NCI-H1048 (cell line): ENCODE measurements at regions not wholly inside any gene's neighbourhood (a gene's known extent, or its start where the extent isn't known, plus 50 kb on each side); places are given as distances from the start of the nearest gene placed in this dataset.
"Not testable (repeated sequence)": the region's sequence is repeated elsewhere in the genome, so short reads cannot be mapped to it uniquely, and the experiment has no call there.

Experiments
- DNase-seq: peaks from one replicate; lab custom pipeline; 2025; lab: John Stamatoyannopoulos, UW

DNA sequence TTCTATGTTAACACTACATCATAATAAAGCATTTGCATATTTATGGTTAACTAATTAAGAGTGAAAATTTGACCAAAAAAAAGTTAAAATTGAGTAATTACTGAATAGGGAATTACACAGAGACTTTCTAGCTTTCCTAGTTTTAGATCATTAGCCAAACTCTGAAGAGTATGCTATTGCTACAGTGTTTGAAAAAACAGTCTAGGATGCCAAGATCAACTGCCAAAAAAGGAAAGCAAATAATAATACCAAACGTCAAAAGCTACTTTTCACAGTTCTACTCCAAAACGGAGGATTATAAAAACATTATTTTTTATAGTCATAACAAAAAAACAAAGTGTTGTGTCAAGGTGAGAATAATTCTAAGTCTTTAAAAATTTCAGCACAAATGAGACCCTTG, 359.8 kb upstream of the CTSO start:
- no peak for DNase-seq

GRCh38 chr4:156312261-156312847, 358.7 kb upstream of the CTSO start:
- DNase-seq = no peak

GRCh38 chr4:156309031-156309430, 355.4 kb upstream of the CTSO start:
- DNase-seq = no peak

GRCh38 chr4:156303708-156304107, 350.0 kb upstream of the CTSO start:
- no peak for DNase-seq

GRCh38 chr4:156298230-156298629, 344.6 kb upstream of the CTSO start:
- DNase-seq = no peak

DNA sequence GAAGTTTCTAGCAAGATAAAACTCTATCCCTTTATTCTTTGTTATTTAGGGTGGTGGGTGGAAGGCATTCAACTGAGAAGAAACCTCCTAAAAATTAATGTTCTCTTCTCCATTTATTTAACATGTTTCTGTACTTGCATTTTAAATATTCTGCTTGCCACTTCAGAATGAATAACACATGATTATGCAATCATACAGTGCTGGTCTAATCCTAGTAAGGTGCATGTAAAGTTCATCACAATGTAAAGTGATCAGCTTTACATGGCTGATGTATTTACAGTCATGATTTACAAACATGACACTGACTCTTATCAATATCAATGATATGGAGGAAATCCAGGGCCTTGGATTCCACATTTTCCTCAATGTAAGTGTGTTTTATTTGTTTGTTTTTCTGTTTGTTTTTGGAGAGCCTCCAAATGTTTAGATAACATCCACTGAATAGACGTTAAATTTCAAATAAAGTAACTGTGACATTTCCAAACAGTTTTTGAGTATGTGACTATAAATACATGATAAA, 342.1 kb upstream of the CTSO start:
- DNase-seq = no peak

- no peak for DNase-seq
These were observed 340.9 kb upstream of the CTSO start for GRCh38 chr4:156294577-156294976.

GRCh38 chr4:156293657-156294297, 340.1 kb upstream of the CTSO start:
- no peak for DNase-seq

- DNase-seq = no peak
These were observed 337.7 kb upstream of the CTSO start for GRCh38 chr4:156291317-156291716.

DNA sequence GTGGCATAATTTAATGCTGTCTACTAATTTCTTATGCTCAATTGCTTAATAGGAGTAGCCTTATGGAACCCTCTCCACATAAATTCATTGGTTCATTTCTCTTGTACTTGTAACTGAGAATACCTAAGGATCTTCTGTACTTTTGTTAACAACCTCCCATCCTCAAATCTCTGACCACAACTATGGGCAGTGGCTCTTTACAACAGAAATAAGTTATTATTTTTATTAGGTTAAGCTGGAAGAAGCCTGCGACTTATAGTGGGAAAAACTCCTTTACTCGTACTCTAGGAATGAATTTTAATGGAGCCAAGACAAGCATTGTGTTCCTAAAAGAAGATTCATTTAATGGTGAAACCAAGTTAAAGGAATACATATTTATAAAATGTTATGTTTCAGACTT, 337.1 kb upstream of the CTSO start:
- DNase-seq = no peak

DNA sequence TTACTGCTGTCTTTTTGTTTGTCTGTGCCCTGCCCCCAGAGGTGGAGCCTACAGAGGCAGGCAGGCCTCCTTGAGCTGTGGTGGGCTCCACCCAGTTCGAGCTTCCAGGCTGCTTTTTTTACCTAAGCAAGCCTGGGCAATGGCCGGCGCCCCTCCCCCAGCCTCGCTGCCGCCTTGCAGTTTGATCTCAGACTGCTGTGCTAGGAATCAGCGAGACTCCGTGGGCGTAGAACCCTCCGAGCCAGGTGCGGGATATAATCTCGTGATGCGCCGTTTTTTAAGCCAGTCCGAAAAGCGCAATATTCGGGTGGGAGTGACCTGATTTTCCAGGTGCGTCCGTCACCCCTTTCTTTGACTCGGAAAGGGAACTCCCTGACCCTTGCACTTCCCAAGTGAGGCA, 336.4 kb upstream of the CTSO start:
- DNase-seq = not testable (repeated sequence)

- no peak for DNase-seq
These were observed 327.0 kb upstream of the CTSO start for GRCh38 chr4:156280686-156281085.

DNA sequence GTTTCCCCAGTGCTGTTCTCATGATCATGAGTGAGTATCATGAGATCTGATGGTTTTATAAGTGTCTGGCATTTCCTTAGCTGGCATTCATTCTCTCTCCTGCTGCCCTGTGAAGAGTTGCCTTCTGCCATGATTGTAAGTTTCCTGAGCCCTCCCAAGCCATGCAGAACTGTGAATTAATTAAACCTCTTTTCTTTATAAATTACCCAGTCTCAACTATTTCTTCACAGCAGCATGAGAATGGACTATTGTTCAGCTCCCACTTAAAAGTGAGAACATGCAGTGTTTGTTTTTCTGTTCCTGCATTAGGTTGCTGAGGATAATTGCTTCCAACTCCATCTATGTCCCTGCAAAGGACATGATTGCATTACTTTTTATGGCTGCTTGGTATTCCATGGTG, 311.7 kb upstream of the CTSO start:
- DNase-seq = no peak

DNA sequence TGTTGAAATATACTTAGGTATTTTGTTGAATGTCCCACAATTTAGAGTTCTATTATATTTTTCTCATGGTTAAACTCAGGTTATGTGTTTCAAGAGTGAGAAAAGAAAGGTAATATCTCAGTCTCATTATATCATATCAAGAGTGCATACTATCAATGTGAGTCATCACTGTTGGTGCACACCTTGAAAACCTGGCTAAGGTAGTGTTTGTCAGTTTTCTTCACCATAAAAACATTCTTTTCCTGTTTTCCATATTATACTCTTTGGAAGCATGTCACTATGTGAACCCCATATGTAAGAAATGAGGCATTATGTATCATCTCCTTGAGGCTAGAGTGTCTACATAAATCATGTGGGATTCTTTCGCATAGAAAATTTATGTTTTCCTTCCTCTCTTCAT, 307.6 kb upstream of the CTSO start:
- DNase-seq = no peak

DNA sequence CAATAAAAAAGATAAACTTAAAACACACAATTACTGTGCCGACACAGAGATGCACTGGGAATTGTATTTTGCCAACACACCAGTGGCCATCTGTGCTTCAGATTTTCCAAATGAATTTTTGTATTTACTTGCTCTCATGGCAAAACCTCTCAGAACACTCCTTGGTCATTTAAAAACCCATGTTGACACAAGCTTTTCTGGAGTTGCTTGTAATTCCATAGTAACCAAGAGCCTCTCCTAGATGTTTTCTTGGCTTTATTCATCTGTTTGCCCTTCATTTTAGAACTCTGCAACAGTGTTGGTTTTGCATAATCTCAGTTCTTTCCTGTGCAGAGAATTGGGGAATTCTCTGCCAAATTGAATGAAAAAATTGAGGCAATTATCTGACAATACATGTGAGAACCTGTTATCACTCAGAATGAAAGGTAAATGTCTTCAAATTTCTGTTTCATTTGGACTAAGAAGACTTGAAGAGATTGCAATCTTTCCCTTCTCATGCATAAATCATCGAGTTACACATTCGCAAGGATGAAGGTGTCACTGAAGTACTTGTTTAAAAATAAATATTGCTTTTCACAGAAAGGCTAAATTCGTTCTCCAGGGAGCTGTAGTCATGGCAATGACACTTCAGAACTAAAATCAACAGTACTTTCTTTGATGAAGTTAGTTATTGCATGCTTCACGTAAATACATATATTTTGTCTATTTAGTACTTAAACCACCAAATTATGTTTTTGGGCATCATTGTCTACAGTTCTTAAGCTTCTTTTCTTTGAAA, 301.8 kb upstream of the CTSO start:
- DNase-seq = no peak

- no peak for DNase-seq
These were observed 298.8 kb upstream of the CTSO start for GRCh38 chr4:156252358-156252921.

DNA sequence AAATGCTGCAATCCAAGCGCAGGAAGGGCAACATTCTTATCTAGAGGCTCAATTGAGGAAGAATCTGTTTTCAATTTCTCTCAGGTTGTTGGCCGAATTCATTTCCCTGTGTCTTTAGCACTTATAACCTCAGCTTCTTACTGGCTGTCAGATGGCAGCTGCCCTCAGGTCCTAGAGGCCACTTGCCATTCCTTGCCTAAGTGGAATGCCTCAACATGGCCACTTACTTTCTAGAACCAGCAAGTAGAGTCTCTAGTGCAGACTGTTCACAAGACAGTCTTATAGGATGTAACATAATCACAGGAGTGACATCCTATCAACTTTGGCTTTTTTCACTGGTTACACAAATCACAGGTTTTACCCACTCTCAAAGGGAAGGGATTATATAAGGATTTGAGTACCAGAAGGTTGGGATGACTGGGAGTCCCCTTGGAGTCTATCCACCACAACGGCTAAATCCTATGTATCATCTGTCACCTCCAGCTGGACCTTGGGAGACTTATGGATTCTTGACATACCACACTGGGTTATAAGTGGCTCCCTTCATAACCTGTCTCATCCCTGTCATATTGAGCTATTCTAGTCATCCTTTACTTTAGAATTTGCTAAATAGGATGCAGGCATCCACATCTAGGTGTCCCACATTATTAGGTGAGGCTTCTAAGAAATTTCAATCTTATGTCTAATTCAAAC, 297.9 kb upstream of the CTSO start:
- DNase-seq = no peak

- no peak for DNase-seq
These were observed 295.3 kb upstream of the CTSO start for GRCh38 chr4:156248917-156249316.

DNA sequence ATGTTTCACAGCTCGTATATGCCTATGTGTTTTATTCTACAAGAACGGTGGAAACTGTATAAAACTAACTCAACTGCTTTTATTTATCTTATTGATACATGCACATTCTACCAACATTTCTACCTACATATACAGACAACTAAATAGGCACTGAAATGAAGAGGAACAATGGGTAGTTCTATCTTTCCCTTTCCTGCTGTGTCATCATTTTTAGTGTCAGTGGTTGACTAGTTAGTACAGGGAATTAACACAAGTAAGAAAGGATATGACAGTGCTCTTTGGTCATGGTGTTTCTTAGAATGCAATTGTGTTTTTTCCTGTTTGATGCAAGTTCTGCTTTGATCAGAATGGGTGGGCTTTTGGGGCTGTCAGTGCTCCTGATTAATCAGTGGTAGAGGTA, 293.8 kb upstream of the CTSO start:
- no peak for DNase-seq

GRCh38 chr4:156243015-156243414, 289.3 kb upstream of the CTSO start:
- no peak for DNase-seq

DNA sequence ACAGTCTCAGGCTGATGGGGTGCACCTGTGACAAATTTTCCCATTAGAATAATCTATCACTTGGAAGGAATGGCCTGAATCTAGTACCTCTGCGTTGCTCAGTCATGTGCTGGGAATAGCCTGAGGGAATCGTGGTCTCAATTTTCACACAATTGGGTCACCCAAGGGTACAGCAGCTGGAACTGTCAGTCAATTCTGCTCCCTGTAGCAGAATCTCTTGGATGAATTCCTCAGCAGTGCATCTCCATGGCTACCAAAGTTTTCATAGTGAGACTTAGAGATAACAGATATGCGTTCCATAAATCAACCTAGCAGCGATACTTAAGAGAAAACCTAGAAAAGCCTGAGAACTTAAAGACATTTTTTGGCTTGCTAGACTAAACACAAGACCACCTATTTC, 288.7 kb upstream of the CTSO start:
- DNase-seq = no peak

GRCh38 chr4:156241896-156242295, 288.2 kb upstream of the CTSO start:
- no peak for DNase-seq
